Endothelial cell of umbilical vein (primary cell): ENCODE measurements at regions not wholly inside any gene's neighbourhood (a gene's known extent, or its start where the extent isn't known, plus 50 kb on each side); places are given as distances from the start of the nearest gene placed in this dataset.

Experiments
- BruUV-seq: library from RNA; stranded (reverse); fragments of 400-500 nt; replicated peaks from 2 replicates; lab custom pipeline; 2021; lab: Mats Ljungman, UMichigan
- CTCF ChIA-PET: fragments of 300-600, 350-600 bp; sonication (Branson Sonifier 250); formaldehyde crosslinking; loops from one replicate; lab custom pipeline; 2021; ENCODE audit warnings: antibody characterized with exemption, inconsistent platforms; lab: Charles Lee
- POLR2A ChIA-PET: fragments of 300-600, 350-600 bp; sonication (Branson Sonifier 250); formaldehyde crosslinking; loops from one replicate; lab custom pipeline; 2021; ENCODE audit warnings: antibody characterized with exemption, inconsistent platforms; lab: Charles Lee
- DNase-seq: peaks from one replicate; pipeline ENCODE4 v3.0.0-alpha.2; 2011; ENCODE audit warnings: low read depth, low spot score
- FAIRE-seq: peaks from 2 replicates; lab custom pipeline; 2011; peaks lifted over from hg19 to GRCh38; lab: Jason Lieb, UNC
- H2AFZ ChIP-seq: 2 replicates; pipeline ENCODE4 v1.6.0; 2012; ENCODE audit warnings: low read depth, low read length, control low read depth, inconsistent platforms
- H3K27ac ChIP-seq: 2 replicates; pipeline ENCODE4 v1.5.1; 2011; ENCODE audit warnings: low read depth, mild to moderate bottlenecking, control low read depth, low read length, moderate library complexity; ENCODE audit not compliant: insufficient read depth
- H3K27me3 ChIP-seq, 2 experiments: 2 replicates each; pipeline versions ENCODE4 v1.6.0 to v1.6.1; 2011; ENCODE audit warnings: low read length in 2 of 2, mixed read lengths in 1 of 2; ENCODE audit not compliant: control insufficient read depth in 2 of 2, insufficient read depth in 2 of 2
- H3K36me3 ChIP-seq, 2 experiments: 2 replicates in 1 of 2; 3 replicates in 1 of 2; pipeline ENCODE4 v1.5.1; 2011; ENCODE audit warnings: low read length in 2 of 2, mild to moderate bottlenecking in 1 of 2, moderate library complexity in 1 of 2; ENCODE audit not compliant: control insufficient read depth in 2 of 2, insufficient read depth in 2 of 2; ENCODE audit errors: extremely low read depth in 1 of 2
- H3K4me1 ChIP-seq: 3 replicates; pipeline ENCODE4 v1.5.1; 2011; ENCODE audit warnings: mild to moderate bottlenecking, low read length; ENCODE audit not compliant: control insufficient read depth, insufficient read depth; ENCODE audit errors: extremely low read depth
- H3K4me2 ChIP-seq: 2 replicates; pipeline ENCODE4 v1.6.1; 2011; ENCODE audit warnings: low read length, control low read depth, mixed read lengths; ENCODE audit not compliant: insufficient read depth
- H3K4me3 ChIP-seq, 3 experiments: fragments of 200-600 bp in 1 of 3; sonication (generic), shearing (Covaris generic) in 1 of 3; replicated peaks in 1 of 3; 2 replicates each; pipeline ENCODE4 v1.5.1; 2011 to 2016; ENCODE audit warnings: control low read depth in 3 of 3, low read length in 3 of 3, mild to moderate bottlenecking in 2 of 3, inconsistent platforms in 1 of 3, low read depth in 1 of 3, moderate library complexity in 1 of 3; ENCODE audit not compliant: insufficient read depth in 1 of 3
- H3K79me2 ChIP-seq: 2 replicates; pipeline ENCODE4 v1.6.0; 2012; ENCODE audit warnings: low read length, inconsistent platforms; ENCODE audit not compliant: control insufficient read depth, insufficient read depth
- H3K9ac ChIP-seq: replicated peaks from 2 replicates; pipeline ENCODE3; 2011; ENCODE audit warnings: low read length, control low read depth; ENCODE audit not compliant: insufficient read depth; ENCODE audit errors: extremely low read depth
- H3K9me1 ChIP-seq: replicated peaks from 3 replicates; pipeline ENCODE4 v1.6.0; 2011; ENCODE audit warnings: mild to moderate bottlenecking, low read length; ENCODE audit not compliant: control insufficient read depth, insufficient read depth; ENCODE audit errors: extremely low read depth
- H3K9me3 ChIP-seq: replicated peaks from 2 replicates; pipeline ENCODE4 v1.5.1; 2012; ENCODE audit warnings: low read length, inconsistent platforms; ENCODE audit not compliant: control insufficient read depth, insufficient read depth
- H4K20me1 ChIP-seq: replicated peaks from 2 replicates; pipeline ENCODE3; 2011; ENCODE audit warnings: mild to moderate bottlenecking, low read length; ENCODE audit not compliant: control insufficient read depth, insufficient read depth; ENCODE audit errors: extremely low read depth
- CTCF ChIP-seq, 2 donors: IDR thresholded peaks; 1 replicate in 1 of 2; 2 replicates in 1 of 2; pipeline ENCODE4 v1.5.1; 2011; ENCODE audit warnings: low read length in 2 of 2, mild to moderate bottlenecking in 2 of 2, moderate library complexity in 2 of 2, control low read depth in 1 of 2, inconsistent platforms in 1 of 2, low read depth in 1 of 2; ENCODE audit not compliant: insufficient read depth in 1 of 2; ENCODE audit errors: extremely low read depth in 1 of 2
- EZH2 ChIP-seq: IDR thresholded peaks from 2 replicates; pipeline ENCODE4 v1.6.1; 2012; ENCODE audit warnings: borderline replicate concordance, low read depth, mild to moderate bottlenecking, moderate library complexity, low read length, inconsistent platforms; ENCODE audit not compliant: severe bottlenecking
- FOS ChIP-seq: IDR thresholded peaks from 2 replicates; pipeline ENCODE4 v1.6.1; 2011; ENCODE audit warnings: mild to moderate bottlenecking, low read length, moderate library complexity, borderline replicate concordance; ENCODE audit not compliant: insufficient read depth
- GATA2 ChIP-seq: IDR thresholded peaks from 2 replicates; pipeline ENCODE4 v1.7.0; 2011; ENCODE audit warnings: low read depth, mild to moderate bottlenecking, moderate library complexity, mixed read lengths, low read length; ENCODE audit not compliant: insufficient read length, insufficient read depth
- JUN ChIP-seq: IDR thresholded peaks from 2 replicates; pipeline ENCODE4 v1.6.1; 2011; ENCODE audit warnings: borderline replicate concordance, low read depth; ENCODE audit not compliant: insufficient read length, insufficient read depth
- MAX ChIP-seq: IDR thresholded peaks from 2 replicates; pipeline ENCODE4 v1.6.1; 2011; ENCODE audit not compliant: insufficient read depth, insufficient read length
- MYC ChIP-seq: IDR thresholded peaks from one replicate; pipeline ENCODE4 v1.6.1; 2011; ENCODE audit warnings: mild to moderate bottlenecking, low read depth, low read length
- POLR2A ChIP-seq: IDR thresholded peaks from 2 replicates; pipeline ENCODE4 v1.6.1; 2012; ENCODE audit warnings: low read depth, mild to moderate bottlenecking, control low read depth, low read length
- POLR2AphosphoS5 ChIP-seq: IDR thresholded peaks from 2 replicates; pipeline ENCODE4 v1.6.1; 2012; ENCODE audit warnings: low read depth, mild to moderate bottlenecking, control low read depth, low read length, moderate library complexity; ENCODE audit not compliant: insufficient read depth
- dilution Hi-C: fragments of 300-500 bp; cut with MboI; formaldehyde crosslinking; loops from one replicate; pipeline ENCODE4 v1.15.0; 2019; ENCODE audit warnings: low sequenced_read_pairs; ENCODE audit not compliant: extremely low pct_ligation_motif_present
- intact Hi-C: fragments of 100-400 bp; cut with micrococcal nuclease; formaldehyde crosslinking; loops from one replicate; pipeline ENCODE4 v1.10.0; 2022

- Histone ChIP-seq H3K27ac (no peak overlapping the region), H3K4me2 (no peak overlapping the region), H3K9ac (no peak overlapping the region), H2AFZ (no peak overlapping the region), H4K20me1 (no peaks in the 10 kb centered on the region), H3K79me2 (no peaks in the 10 kb centered on the region), H3K36me3 (no peaks in the 10 kb centered on the region), H3K4me3 (no peak overlapping the region), H3K4me1 (no peaks in the 10 kb centered on the region), H3K9me3 (peaks cover 1% of the 10 kb centered on the region), H3K9me1 (no peaks in the 10 kb centered on the region), H3K27me3 (no peaks in the 10 kb centered on the region)
- dilution Hi-C loops (no loop called here), intact Hi-C loops (no loop called here)
- FAIRE-seq (no peak), DNase-seq (no peak)
- TF ChIP-seq EZH2 (no peak), POLR2A (no peak), JUN (no peak), POLR2AphosphoS5 (no peak), GATA2 (no peak), FOS (no peak), MAX (no peak), CTCF (IDR thresholded peaks at IDR 0.05; ENCODE audit: extremely low read depth in 1 of 2, insufficient read depth in 1 of 2, low read depth in 1 of 2, low read length in 2 of 2) (no peak), MYC (no peak)
- CTCF ChIA-PET: no interaction called here
- BruUV-seq: no TSS peak
- POLR2A ChIA-PET: no interaction called here
These were observed 740.1 kb downstream of the QKI start for GRCh38 chr6:164154588-164154987.
